HUDEP-2 (cell line): ENCODE measurements at regions not wholly inside any gene's neighbourhood (a gene's known extent, or its start where the extent isn't known, plus 50 kb on each side); places are given as distances from the start of the nearest gene placed in this dataset.
A peak's percentile ranks its signal among the peaks of the same experiment; 100 is the strongest.

Source experiments
- DNase-seq, 76 experiments: peaks; one replicate each; lab custom pipeline; 2025; ENCODE audit not compliant: unreplicated experiment in 76 of 76; lab: John Stamatoyannopoulos, UW

DNA sequence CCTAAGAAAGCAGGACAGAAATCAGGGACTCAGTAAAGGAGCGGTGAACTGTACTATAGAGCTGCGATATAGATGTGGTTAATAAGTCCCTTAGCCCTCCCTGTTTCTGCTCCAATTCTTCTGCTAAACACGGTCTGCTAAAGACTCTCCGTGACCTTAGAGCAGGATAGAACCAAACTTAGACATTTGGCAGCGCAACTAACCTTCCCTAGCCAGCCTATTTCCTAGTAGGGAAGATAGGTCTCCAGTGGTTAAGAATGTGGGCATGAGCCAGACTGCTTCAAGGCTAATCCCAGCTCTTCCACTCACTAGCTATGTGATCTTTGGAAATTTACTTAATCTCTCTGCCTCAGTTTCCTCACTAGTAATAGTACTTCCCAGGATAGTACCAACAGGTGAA, 193.6 kb upstream of the IL12A start:
- no peak for DNase-seq

DNA sequence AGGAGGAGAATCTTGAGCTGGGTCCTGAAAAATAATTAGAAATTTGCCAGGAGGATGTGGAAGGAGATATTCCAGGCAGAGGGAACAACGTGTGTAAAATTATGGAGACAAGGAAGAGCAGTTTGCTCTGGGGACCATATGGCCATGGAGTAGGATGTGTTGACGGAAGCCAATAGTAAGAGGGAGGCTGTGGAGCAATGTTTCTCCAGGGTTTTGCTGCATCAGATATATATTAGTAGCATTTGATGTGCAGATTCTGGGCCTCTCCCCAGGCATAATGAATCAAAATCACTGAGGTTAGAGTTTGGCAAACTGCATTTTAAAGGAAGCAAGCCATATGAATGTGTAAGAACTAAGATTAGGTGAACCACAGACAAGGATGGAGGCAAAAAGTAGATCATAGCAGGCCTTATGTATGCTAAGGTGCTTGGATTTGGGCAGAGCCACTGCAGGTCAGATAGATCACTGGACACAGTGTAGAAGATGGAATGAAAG, 192.9 kb upstream of the IL12A start:
- no peak for DNase-seq

DNA sequence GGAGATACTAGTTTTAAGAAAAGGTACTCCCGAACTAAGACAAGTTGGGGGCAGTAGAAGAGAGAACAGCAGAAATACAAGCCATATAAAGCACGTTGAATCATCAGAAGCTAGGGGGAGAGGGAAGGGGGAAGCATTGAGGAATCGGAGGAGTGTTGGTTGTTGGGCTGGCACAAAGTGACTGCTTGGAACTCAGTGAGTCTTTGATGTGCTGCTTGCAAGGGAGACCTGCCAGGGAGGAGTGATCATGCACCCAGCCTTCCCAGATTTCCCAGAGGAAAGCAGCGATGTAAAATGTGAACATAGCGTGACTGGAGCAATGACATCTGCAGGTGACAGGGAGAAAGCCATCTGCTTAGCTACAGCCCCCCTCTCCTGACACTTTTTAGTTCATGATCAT, 192.4 kb upstream of the IL12A start:
- DNase-seq = no peak

DNA sequence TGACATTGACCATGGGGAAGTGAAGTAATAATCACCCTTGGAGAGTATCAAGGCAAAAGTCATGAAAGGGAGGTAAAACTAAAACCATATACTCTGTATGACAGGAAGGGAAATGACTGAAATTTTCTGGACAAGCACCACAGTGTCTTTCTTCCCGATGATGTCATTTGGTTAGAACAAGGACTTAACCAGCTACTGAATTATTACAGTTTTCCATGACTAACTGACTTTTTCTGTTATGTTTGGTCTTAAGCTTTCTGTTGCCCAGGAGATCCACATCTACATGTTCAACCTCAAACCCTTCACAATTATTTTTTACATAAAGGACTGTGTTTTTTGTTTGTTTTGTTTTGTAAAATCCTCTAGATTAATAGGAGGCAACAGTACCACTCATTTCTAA, 191.9 kb upstream of the IL12A start:
- DNase-seq = no peak

DNA sequence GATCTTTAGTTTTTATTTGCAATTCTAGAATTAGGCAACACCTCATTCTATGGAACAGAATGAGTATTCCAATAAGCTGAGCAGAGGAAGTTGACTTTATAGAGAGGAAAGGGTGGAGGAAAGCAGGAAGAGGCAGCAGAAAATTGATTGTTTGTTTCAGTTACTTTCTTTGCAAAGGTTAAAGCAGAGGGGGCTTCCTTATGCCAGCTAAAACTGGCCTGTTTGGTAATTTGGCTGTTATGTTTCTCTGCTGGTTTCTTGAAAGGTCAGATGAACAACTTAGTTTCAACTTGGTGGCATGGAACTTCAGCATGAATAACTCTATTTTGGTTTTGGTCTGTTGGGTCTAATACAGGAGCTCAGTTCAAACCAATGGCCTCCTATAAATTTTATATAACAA, 190.9 kb upstream of the IL12A start:
- DNase-seq = no peak

DNA sequence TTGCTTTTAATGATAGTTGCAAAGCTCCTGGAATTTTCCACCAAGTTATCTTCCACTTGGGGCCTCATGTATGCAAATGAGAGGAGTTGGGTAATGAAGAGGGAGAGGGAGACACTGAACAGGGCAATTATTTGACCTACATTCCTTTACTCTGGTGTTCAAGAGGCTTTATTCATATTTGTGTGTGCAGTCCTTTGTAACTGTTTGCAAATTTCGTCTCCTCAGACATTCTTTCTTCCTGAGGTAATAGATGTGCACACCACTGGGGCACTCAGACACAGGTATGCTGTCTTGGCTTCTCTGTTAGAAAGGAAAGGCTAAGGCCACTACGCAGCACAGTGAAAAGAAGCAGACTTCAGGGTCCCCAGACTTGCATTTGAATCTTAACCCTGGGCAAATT, 189.7 kb upstream of the IL12A start:
- DNase-seq = no peak

DNA sequence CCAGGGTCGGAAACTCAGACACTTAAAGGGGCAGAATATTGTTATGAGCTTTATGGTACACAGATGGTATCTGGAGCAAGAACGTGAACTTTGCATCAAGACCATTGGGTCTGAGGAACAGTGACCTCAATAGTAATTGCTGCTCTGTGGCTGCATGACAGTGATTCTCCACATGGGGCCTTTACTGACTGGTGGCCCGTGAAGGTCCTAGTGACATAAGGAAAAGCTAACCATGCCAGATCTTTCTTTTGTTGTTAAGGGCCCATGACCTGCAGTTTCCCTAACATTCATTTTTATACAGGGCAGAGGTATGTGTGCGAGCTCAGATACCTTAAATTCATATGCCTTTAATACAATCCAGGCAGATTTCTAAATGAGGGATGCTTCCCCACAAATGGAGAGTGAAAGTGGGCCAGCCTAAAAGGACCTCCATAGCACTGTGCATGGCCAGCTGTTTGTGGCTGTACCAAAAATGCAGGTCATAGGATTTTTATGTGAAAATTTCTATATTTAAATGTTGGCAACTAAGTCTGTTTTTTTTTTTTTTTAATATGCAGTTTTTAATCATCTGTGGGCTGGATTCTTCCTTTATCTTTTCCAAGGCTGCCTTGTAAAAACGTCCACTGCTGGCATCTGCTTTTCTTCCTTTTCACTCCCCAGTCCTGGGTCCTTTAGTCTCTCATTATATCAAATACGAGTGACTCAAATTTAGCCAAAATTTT, 188.0 kb upstream of the IL12A start:
- DNase-seq = no peak

DNA sequence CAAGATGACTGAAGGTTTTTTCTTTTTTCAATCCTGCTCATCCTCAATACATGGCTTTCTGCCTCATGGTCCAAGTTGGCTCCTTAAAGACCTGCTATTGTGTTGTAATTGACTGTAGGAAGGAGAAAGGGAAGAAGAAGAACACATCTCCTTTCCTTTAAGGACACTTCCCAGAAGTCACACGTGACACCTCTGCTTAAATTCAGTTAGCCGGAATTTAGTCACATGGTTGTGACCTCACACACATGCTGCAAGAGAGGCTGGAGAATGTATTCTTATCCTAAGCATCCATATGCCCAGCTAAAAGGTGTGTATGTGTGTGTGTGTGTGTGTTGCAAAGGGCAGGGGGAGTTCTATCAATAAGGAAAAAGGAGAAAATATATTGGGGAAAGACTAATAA, 185.8 kb upstream of the IL12A start:
- DNase-seq = no peak

DNA sequence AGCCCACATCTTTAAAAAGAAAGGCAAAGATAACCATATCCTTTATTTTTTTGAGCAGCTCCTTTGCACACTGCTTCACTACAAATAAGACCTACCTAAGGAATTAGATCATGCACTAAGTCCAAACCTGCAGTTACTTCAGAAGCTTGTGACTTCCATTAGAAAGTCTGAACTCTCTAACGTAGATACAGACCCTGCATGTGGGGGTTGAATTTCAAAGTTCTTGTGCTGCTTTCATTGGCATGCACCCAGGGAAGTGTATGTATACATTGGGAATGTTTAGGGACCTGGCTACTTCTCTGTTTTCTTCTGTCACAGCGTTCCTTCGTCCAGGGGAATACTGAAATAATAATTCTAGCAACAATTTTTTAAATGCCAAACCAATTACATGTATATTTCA, 185.2 kb upstream of the IL12A start:
- DNase-seq = no peak

DNA sequence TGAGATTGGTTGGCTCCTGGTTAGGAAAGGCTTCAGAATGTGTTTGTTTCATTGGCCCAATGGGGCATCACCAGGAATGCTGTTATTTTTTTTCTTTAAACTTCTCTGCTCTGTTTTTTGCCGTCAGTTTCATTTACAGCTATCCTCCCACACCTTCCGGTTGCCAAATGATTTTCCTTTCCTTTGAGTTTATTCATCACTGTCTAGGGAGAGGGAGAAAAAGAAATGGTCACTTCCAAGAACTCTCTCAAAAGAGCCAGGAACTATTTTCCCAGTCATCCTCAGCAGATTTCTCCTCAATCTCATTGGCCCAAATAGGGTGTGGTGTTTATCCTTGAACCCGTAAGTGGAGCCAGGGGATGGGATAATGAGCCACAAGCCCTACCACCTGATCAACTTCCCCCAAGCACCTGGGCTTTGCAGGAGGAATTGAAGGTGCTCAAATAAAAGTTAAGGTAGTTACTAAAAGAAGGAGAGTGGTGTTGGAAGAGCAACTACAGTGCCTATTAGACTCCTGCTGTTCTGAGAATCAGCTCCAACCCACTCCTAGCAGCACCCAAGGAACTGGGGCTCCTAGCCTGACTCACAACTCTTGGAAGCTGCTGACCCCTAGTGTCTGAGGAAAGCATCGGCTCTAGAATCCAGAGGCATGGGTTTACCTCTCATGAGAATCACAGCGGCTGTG, 183.8 kb upstream of the IL12A start:
- DNase-seq = peak in 45 of 76 experiments; percentile 1 to 59 (median 17)

DNA sequence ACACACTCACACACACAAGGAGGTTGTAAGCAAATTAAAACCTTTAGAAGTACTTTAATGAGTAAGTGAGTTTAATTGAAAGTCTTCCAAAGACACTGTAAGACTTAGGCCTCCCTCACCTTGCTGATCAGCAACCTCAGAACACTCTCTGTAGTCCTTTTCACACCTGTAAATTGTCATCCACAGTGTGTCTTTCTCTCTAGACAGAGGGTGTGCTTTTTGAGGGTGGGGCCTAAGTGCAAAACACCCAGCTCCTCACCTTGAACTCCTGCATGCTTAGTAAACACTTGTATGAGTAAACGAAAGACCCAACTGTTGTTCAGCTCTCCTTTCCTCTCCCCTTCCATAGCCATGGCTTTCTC, 183.2 kb upstream of the IL12A start:
- no peak for DNase-seq

DNA sequence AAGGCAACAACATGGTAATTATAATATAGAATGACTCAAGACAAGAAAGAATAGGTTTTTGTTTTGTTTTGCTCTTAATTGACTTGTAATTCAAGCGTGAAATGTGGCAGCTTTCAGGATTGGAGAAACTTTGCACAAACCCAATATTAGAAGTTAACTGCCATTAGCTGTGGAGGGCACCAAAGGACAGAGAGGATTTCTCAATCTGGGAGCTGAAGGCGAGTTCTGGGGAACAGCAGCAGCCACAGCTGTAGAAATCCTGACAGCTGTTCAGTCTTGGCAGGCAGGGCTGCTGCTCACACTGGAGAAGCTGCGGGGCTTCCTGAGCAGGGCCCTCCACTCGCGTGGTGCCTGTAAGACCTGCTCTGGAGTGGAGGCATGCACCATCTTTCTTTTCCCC, 182.2 kb upstream of the IL12A start:
- no peak for DNase-seq

DNA sequence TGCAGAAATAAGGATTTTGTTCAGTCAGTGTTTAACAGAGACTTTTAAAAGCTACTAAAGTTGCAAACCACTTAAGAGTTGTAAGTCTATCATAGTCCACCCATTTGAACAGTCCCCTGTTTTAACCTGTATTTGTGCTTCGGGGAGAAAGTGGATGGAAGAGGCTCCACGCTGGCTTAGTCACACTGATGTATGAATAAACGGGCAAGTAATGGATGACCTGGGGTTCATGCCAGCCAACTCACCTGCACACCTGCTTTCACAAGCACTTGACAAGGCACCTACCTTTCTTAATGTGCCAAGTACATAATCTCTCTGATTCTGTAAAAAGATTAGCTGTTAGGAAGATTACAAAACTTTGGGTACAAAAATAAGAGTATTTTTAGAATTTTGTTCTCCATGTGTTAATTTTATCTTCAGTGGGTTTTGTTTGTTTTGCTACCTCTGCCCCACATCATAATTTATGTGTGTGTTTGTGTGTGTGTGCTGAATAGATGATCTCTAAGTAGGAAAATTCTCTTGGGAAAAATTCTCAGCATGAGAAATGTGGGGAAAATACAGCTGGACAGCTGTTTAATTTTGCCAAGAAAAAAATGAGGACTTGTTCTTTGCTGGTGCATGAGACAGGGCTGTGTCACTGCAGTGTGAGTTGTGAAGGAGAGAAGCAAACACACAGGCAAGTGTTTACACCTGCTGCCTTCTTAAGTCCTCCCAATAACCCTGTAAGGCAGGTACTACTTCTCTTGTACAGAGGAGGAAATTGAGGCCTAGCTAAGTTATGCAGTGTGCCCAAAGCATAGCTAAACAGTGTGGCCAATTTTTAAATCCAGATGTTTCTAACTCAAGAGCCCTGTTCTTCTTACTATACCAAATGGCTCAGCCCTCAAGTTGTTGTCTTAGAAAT, 181.2 kb upstream of the IL12A start:
- no peak for DNase-seq

DNA sequence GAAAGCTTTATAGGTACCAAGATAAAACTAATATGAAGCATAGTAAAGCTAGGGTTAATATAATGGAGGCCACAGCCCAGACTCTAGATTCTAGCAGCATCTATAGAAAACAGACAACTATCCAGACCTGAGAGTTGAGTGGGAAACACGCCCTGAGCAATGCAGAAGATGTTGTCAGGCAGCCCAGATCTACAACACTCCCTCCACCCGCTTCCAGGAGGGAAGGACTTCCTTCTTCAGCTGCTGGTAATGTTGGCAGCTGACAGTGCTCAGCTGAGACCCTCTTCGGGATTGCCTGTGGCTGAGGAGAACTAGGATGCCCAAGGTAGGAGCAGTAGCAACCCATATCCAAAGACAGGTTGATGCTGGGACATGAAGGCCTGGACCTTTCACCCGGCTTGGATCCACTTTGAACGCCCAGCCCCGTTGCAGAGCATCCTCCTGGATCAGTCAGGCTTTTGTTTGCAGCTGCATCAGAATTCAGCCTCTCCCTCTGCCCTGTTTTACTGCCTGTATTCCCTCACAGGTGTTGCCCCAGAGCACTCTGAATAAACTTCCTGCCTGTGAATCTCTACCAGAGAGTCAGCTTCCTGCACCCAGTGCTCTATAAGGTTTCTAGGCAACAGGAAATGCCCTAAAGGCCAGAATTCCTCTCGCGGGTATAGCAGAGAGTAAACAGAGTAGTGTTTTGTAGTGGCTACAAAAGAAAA, 174.7 kb upstream of the IL12A start:
- no peak for DNase-seq

DNA sequence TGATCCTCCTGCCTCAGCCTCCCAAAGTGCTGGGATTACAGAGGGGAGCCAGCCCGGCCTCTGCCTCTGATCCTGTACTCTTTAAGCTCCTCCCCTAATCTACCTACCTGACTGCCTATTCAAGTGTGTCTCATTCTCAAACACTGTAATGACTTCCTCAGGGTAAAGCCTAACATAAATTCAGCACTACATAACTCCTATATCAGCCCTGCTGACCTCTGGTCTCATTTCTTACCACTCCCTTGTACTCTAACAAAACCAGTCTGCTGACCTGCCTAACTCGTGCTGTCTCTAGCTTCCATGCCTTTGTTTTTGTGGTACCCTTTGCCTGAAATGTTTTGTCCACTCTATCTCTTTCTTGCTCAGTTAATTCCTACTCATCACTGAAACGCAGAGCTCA, 172.1 kb upstream of the IL12A start:
- no peak for DNase-seq

DNA sequence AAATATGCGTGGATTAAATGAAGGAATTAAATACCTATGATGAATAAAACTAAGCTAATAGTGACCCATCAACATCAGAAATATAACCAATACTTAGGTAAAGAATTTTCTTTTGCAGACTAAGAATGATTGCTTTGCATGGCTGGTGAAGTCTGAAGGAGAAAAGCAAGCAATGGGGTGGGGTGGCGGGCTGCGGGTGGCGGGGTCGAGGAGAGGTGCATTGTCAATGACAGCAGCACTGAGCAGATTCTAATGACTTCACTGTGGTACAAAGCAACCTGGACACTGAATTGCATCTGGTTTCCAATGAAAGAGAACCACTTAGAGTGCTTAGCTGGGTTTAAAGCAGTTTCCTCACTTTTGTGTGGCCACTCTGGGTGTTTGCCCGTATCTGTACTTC, 171.5 kb upstream of the IL12A start:
- DNase-seq = no peak

DNA sequence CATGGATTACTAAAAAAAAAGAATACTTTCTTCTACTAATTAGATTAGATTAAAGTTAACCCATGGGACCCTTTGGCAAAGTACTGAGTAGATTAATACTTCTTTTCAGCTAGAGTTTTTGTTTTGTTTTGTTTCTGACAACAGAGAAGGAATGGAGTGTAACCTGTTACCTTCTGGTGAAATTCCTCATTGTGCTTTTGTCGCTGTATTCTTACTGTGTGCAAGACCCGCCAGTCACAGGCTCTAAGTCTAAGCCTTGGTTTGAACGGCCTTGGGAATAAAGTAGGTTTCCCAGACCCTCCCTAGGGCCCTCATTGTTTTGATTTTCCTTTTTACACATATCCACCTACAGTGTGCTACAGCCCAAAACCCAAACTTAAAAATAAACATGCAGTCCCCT, 171.1 kb upstream of the IL12A start:
- no peak for DNase-seq

DNA sequence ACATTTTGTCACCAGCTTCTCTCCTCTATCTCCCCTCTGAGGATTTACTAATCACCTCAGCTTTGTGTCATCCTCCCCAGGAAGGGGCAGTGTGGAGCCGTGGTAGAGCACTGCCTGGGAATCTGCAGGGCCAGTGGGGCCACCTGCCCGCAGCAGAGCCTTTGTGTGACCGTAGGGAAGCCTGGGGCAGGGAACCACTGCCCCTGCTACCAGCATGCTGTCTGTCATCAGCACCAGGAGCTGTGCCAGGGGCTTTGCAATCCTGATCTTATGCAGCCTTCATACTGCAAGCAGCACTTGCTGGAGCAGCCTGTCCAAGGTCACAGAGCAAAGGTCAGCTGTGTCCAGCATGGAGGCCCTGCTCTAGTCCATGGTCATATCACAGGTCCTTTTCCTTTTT, 170.2 kb upstream of the IL12A start:
- no peak for DNase-seq

DNA sequence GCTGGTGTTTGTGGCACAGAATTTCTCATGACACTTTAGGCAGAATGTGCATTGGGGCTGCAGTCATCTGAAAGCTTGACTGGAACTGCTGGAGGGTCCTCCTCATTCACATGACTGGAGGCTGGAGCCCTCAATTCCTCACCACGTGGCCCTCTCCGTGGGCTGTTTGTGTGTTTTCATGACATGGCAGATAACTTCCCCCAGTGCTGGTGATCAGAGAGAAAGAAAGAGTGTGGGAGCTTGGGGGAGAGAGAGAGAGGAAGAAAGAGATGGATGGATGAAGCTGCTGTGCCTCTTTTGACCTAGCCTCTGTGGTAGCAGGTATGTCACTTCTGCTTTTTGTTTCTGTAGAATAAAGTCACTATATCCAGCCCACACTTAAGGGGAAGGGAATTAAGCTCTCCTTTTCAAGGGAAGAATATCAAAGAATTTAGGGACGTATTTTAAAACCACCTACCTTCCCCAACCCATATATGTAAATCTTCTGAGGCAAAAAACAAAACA, 169.6 kb upstream of the IL12A start:
- DNase-seq = no peak

DNA sequence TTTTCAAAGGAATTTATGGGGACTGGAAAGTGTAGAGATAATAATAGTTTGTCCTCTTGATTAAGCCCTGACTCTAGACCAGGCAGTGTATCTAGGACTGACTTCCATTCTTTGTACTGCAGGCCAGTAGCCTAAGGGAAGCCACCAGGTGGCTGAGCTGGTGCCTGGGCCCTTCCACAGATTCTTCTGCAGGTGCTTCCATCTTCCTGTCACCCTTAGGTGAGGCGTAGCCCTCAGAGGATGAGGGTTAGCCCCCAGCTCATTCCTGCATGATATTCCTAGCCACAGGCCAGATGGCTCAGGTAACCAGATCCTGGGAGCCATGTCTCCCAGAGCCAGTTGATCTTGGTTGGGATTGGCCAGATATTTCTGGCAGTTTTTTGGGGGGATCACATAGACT, 169.0 kb upstream of the IL12A start:
- no peak for DNase-seq

DNA sequence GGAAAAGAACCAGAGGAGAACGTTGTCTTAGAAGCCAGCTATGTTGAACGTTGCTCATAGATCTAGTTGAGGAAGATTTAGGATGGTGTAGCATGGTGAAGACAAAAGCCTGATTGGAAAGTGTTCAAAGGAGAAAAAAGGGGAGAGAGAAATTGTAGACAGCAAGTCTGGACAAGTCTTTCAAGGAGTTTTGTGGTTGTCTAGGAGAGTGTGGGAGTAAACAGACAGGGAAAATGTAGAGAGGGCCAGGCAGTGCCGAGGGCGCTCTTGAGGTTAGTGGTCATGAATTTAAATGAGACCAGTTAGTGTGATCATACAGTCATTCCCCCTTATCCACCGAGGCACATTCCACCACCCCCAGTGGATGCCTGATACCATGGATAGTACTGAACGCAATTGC, 167.5 kb upstream of the IL12A start:
- no peak for DNase-seq
